ENCODE measurements at regions not wholly inside any gene's neighbourhood (a gene's known extent, or its start where the extent isn't known, plus 50 kb on each side); places are given as distances from the start of the nearest gene placed in this dataset.

DNA sequence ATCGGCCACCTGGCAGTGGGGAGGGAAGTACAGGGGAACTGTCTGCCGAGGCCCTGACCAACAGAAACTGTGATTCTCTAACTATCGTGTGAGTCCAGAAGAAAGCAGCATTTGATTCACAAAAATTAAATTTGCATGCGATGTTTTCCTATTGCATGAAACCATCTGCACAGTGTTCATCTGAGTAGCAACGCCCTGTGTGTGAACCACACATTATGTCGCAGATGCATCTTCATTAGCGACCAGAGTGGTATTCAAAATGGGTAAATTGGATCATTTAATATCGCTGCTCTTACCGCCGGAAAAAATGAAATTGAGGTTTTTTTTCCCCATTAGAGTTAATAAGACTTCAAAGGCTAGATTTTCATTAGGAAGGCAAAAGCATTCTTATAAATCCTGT, 260.6 kb downstream of the ABCC12 start:
- H4K20me1 ChIP-seq (ENCODE audit: control insufficient read depth, extremely low read depth, insufficient read depth, low read length), result no peaks in the 10 kb centered on the region
- dilution Hi-C loops (cut with MboI; ENCODE audit: extremely low pct_ligation_motif_present, low sequenced_read_pairs), result no loop called here
- H3K4me3 ChIP-seq (ENCODE audit: control insufficient read depth in 2 of 3, extremely low read depth in 1 of 3, insufficient read depth in 2 of 3, low read depth in 1 of 3, low read length in 3 of 3), result no peak overlapping the region
- no peaks in the 10 kb centered on the region for H3K9me1 ChIP-seq (ENCODE audit: control insufficient read depth, extremely low read depth, insufficient read depth, low read length)
- no peaks in the 10 kb centered on the region for H3K9me3 ChIP-seq (ENCODE audit: control insufficient read depth, low read depth, low read length)
- no peaks in the 10 kb centered on the region for H3K4me1 ChIP-seq (ENCODE audit: control insufficient read depth, extremely low read depth, insufficient read depth, low read length)
- no peak for DNase-seq (ENCODE audit: low read depth, low spot score)
- no peak overlapping the region for H3K27ac ChIP-seq (ENCODE audit: control insufficient read depth, insufficient read depth, low read length)
- no peaks in the 10 kb centered on the region for H3K27me3 ChIP-seq (ENCODE audit: control insufficient read depth, extremely low read depth, insufficient read depth, low read length)
- H3K4me2 ChIP-seq (ENCODE audit: control insufficient read depth, extremely low read depth, insufficient read depth, low read depth, low read length), result no peak overlapping the region
- H3K79me2 ChIP-seq (ENCODE audit: control insufficient read depth, insufficient read depth, low read length), result no peaks in the 10 kb centered on the region
- TF ChIP-seq, protein P1, sequence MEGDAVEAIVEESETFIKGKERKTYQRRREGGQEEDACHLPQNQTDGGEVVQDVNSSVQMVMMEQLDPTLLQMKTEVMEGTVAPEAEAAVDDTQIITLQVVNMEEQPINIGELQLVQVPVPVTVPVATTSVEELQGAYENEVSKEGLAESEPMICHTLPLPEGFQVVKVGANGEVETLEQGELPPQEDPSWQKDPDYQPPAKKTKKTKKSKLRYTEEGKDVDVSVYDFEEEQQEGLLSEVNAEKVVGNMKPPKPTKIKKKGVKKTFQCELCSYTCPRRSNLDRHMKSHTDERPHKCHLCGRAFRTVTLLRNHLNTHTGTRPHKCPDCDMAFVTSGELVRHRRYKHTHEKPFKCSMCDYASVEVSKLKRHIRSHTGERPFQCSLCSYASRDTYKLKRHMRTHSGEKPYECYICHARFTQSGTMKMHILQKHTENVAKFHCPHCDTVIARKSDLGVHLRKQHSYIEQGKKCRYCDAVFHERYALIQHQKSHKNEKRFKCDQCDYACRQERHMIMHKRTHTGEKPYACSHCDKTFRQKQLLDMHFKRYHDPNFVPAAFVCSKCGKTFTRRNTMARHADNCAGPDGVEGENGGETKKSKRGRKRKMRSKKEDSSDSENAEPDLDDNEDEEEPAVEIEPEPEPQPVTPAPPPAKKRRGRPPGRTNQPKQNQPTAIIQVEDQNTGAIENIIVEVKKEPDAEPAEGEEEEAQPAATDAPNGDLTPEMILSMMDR (optimal IDR thresholded peaks at IDR 0.05 in 1 of 3, IDR thresholded peaks at IDR 0.05 in 1 of 3, conservative IDR thresholded peaks at IDR 0.05 in 1 of 3; ENCODE audit: extremely low read depth in 1 of 3, insufficient read depth in 2 of 3, low read length in 3 of 3), result no peak
- no peak for TF ChIP-seq EZH2 (IDR thresholded peaks at IDR 0.05; ENCODE audit: low read length)
- no peaks in the 10 kb centered on the region for H3K36me3 ChIP-seq (ENCODE audit: control insufficient read depth in 2 of 2, extremely low read depth in 1 of 2, insufficient read depth in 2 of 2, low read length in 2 of 2)
- no peak overlapping the region for H3K9ac ChIP-seq (ENCODE audit: control insufficient read depth, extremely low read depth, insufficient read depth, low read length)
- no peak overlapping the region for H2AFZ ChIP-seq (ENCODE audit: control insufficient read depth, low read length)
- no peak for FAIRE-seq

DNA sequence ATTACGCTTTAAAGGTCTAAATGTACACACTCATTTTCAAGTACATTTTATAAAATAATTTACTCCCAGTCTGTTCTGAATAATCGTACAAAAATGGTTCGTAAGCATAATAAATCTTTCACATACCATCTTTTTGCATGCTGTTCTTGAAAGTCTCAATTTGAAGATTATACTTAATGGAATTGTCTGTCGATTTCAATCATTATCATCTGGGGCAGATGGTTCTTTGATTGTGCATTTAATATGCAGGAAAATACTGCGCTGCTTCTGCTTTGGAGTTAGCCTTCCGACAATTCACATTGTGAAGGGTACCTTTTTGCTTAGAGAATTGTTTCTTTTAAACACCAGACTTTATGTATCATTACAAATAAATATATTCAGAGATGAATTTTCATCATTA, 262.8 kb downstream of the ABCC12 start:
- no peak for TF ChIP-seq EZH2 (IDR thresholded peaks at IDR 0.05; ENCODE audit: low read length)
- TF ChIP-seq, protein P1 (optimal IDR thresholded peaks at IDR 0.05 in 1 of 3, IDR thresholded peaks at IDR 0.05 in 1 of 3, conservative IDR thresholded peaks at IDR 0.05 in 1 of 3; ENCODE audit: extremely low read depth in 1 of 3, insufficient read depth in 2 of 3, low read length in 3 of 3), result no peak
- no peak overlapping the region for H2AFZ ChIP-seq (ENCODE audit: control insufficient read depth, low read length)
- H3K79me2 ChIP-seq (ENCODE audit: control insufficient read depth, insufficient read depth, low read length), result no peaks in the 10 kb centered on the region
- H3K27ac ChIP-seq (ENCODE audit: control insufficient read depth, insufficient read depth, low read length), result no peak overlapping the region
- no peak overlapping the region for H3K9ac ChIP-seq (ENCODE audit: control insufficient read depth, extremely low read depth, insufficient read depth, low read length)
- H3K36me3 ChIP-seq (ENCODE audit: control insufficient read depth in 2 of 2, extremely low read depth in 1 of 2, insufficient read depth in 2 of 2, low read length in 2 of 2), result no peaks in the 10 kb centered on the region
- no peak overlapping the region for H3K4me3 ChIP-seq (ENCODE audit: control insufficient read depth in 2 of 3, extremely low read depth in 1 of 3, insufficient read depth in 2 of 3, low read depth in 1 of 3, low read length in 3 of 3)
- H3K9me3 ChIP-seq (ENCODE audit: control insufficient read depth, low read depth, low read length), result no peaks in the 10 kb centered on the region
- H4K20me1 ChIP-seq (ENCODE audit: control insufficient read depth, extremely low read depth, insufficient read depth, low read length), result no peaks in the 10 kb centered on the region
- H3K27me3 ChIP-seq (ENCODE audit: control insufficient read depth, extremely low read depth, insufficient read depth, low read length), result no peaks in the 10 kb centered on the region
- H3K4me1 ChIP-seq (ENCODE audit: control insufficient read depth, extremely low read depth, insufficient read depth, low read length), result peaks cover 8% of the 10 kb centered on the region
- dilution Hi-C loops (cut with MboI; ENCODE audit: extremely low pct_ligation_motif_present, low sequenced_read_pairs), result no loop called here
- H3K4me2 ChIP-seq (ENCODE audit: control insufficient read depth, extremely low read depth, insufficient read depth, low read depth, low read length), result no peak overlapping the region
- H3K9me1 ChIP-seq (ENCODE audit: control insufficient read depth, extremely low read depth, insufficient read depth, low read length), result no peaks in the 10 kb centered on the region
- no peak for FAIRE-seq
- no peak for DNase-seq (ENCODE audit: low read depth, low spot score)
